Caco-2 (cell line): ENCODE measurements at regions not wholly inside any gene's neighbourhood (a gene's known extent, or its start where the extent isn't known, plus 50 kb on each side); places are given as distances from the start of the nearest gene placed in this dataset.
"Not testable (repeated sequence)": the region's sequence is repeated elsewhere in the genome, so short reads cannot be mapped to it uniquely, and the experiment has no call there.

Experiments
- BruUV-seq: library from RNA; stranded (reverse); fragments of 400-500 nt; replicated peaks from 2 replicates; lab custom pipeline; 2021; lab: Mats Ljungman, UMichigan
- CTCF ChIA-PET: fragments of 300-600 bp; sonication (Branson Sonifier 250); formaldehyde crosslinking; loops from one replicate; lab custom pipeline; 2022; ENCODE audit warnings: antibody characterized with exemption; lab: Charles Lee
- POLR2A ChIA-PET: fragments of 300-600 bp; sonication (Branson Sonifier 250); formaldehyde crosslinking; loops from one replicate; lab custom pipeline; 2022; ENCODE audit warnings: antibody characterized with exemption; lab: Charles Lee
- DNase-seq, 2 experiments: peaks; one replicate each; pipeline versions ENCODE4 v3.0.0 to v3.0.0-alpha.2; 2020 to 2022
- H3K27me3 ChIP-seq: replicated peaks from 2 replicates; pipeline ENCODE4 v1.6.0; 2011; ENCODE audit warnings: low read length; ENCODE audit not compliant: control insufficient read depth, insufficient read depth
- H3K36me3 ChIP-seq: 2 replicates; pipeline ENCODE4 v1.5.1; 2011; ENCODE audit warnings: low read length; ENCODE audit not compliant: control insufficient read depth, insufficient read depth
- H3K4me1 ChIP-seq: fragments of 250-450 bp; sonication (Bioruptor Pico); 2 replicates; pipeline ENCODE4 v1.5.1; 2020; ENCODE audit warnings: mild to moderate bottlenecking
- H3K4me3 ChIP-seq: 2 replicates; pipeline ENCODE4 v1.5.1; 2011; ENCODE audit warnings: low read depth, mild to moderate bottlenecking, control low read depth, low read length
- H3K9me3 ChIP-seq: fragments of 250-450 bp; sonication (Bioruptor Pico); 2 replicates; pipeline ENCODE4 v1.5.1; 2020; ENCODE audit warnings: mild to moderate bottlenecking, moderate library complexity
- H3K27ac Mint-ChIP-seq: one replicate; pipeline ENCODE4 v1.8.0; 2022; ENCODE audit warnings: mixed read lengths; ENCODE audit not compliant: unreplicated experiment
- H3K27me3 Mint-ChIP-seq: one replicate; pipeline ENCODE4 v1.8.0; 2022; ENCODE audit warnings: mixed read lengths; ENCODE audit not compliant: insufficient read depth, unreplicated experiment
- H3K36me3 Mint-ChIP-seq: one replicate; pipeline ENCODE4 v1.8.0; 2022; ENCODE audit warnings: mild to moderate bottlenecking, mixed read lengths; ENCODE audit not compliant: insufficient read depth, unreplicated experiment
- H3K4me1 Mint-ChIP-seq: one replicate; pipeline ENCODE4 v1.8.0; 2022; ENCODE audit warnings: low read depth, mixed read lengths; ENCODE audit not compliant: unreplicated experiment
- H3K4me3 Mint-ChIP-seq: one replicate; pipeline ENCODE4 v1.8.0; 2022; ENCODE audit warnings: mild to moderate bottlenecking, moderate library complexity, mixed read lengths; ENCODE audit not compliant: unreplicated experiment
- H3K9me3 Mint-ChIP-seq: one replicate; pipeline ENCODE4 v1.8.0; 2022; ENCODE audit warnings: mixed read lengths; ENCODE audit not compliant: unreplicated experiment
- CTCF ChIP-seq, 2 experiments: fragments of 200-600 bp in 1 of 2; IDR thresholded peaks; 1 replicate in 1 of 2; 2 replicates in 1 of 2; pipeline versions ENCODE4 v1.5.1 to v1.8.0; 2011 to 2022; ENCODE audit warnings: antibody characterized with exemption in 1 of 2, control low read depth in 1 of 2, inconsistent platforms in 1 of 2, low read depth in 1 of 2, low read length in 1 of 2, mild to moderate bottlenecking in 1 of 2, moderate library complexity in 1 of 2; ENCODE audit not compliant: insufficient read depth in 1 of 2, severe bottlenecking in 1 of 2, unreplicated experiment in 1 of 2
- intact Hi-C: fragments of 100-400 bp; cut with micrococcal nuclease; formaldehyde crosslinking; loops from one replicate; pipeline ENCODE4 v1.10.0; 2022; ENCODE audit not compliant: unreplicated experiment

GRCh38 chr11:12603143-12604088, 70.8 kb upstream of the TEAD1 start:
- H3K4me1 ChIP-seq: peaks cover 8% of the 10 kb centered on the region
- ChIA-PET POLR2A (no interaction called here), CTCF (no interaction called here)
- no peaks in the 10 kb centered on the region for H3K36me3 Mint-ChIP-seq
- H3K9me3 Mint-ChIP-seq: no peaks in the 10 kb centered on the region
- no peaks in the 10 kb centered on the region for H3K27me3 ChIP-seq
- H3K4me1 Mint-ChIP-seq: peaks cover 16% of the 10 kb centered on the region
- BruUV-seq: no TSS peak
- DNase-seq: no peak
- H3K27ac Mint-ChIP-seq: no peak overlapping the region
- H3K36me3 ChIP-seq: no peaks in the 10 kb centered on the region
- intact Hi-C loops: no loop called here
- no peak overlapping the region for H3K4me3 ChIP-seq
- no peak overlapping the region for H3K4me3 Mint-ChIP-seq
- H3K27me3 Mint-ChIP-seq: no peaks in the 10 kb centered on the region
- no peaks in the 10 kb centered on the region for H3K9me3 ChIP-seq
- TF ChIP-seq CTCF (IDR thresholded peaks at IDR 0.05; ENCODE audit: insufficient read depth in 1 of 2, low read depth in 1 of 2, low read length in 1 of 2, severe bottlenecking in 1 of 2, unreplicated experiment in 1 of 2): no peak

GRCh38 chr11:12604557-12605153, 69.6 kb upstream of the TEAD1 start:
- POLR2A ChIA-PET: no interaction called here
- intact Hi-C loops: no loop called here
- Histone ChIP-seq H3K27me3 (no peaks in the 10 kb centered on the region), H3K4me3 (no peak overlapping the region), H3K9me3 (no peaks in the 10 kb centered on the region), H3K4me1 (peaks cover 8% of the 10 kb centered on the region), H3K36me3 (no peaks in the 10 kb centered on the region)
- no peak overlapping the region for H3K4me3 Mint-ChIP-seq
- CTCF ChIA-PET: no interaction called here
- no peaks in the 10 kb centered on the region for H3K36me3 Mint-ChIP-seq
- peaks cover 16% of the 10 kb centered on the region for H3K4me1 Mint-ChIP-seq
- DNase-seq: no peak
- peaks cover 4% of the 10 kb centered on the region for H3K27me3 Mint-ChIP-seq
- no TSS peak for BruUV-seq
- H3K9me3 Mint-ChIP-seq: no peaks in the 10 kb centered on the region
- no peak for TF ChIP-seq CTCF (IDR thresholded peaks at IDR 0.05; ENCODE audit: insufficient read depth in 1 of 2, low read depth in 1 of 2, low read length in 1 of 2, severe bottlenecking in 1 of 2, unreplicated experiment in 1 of 2)
- no peak overlapping the region for H3K27ac Mint-ChIP-seq

GRCh38 chr11:12606597-12606996, 67.6 kb upstream of the TEAD1 start:
- TF ChIP-seq CTCF (IDR thresholded peaks at IDR 0.05; ENCODE audit: insufficient read depth in 1 of 2, low read depth in 1 of 2, low read length in 1 of 2, severe bottlenecking in 1 of 2, unreplicated experiment in 1 of 2): no peak
- ChIA-PET CTCF (no interaction called here), POLR2A (no interaction called here)
- Histone ChIP-seq H3K27me3 (no peaks in the 10 kb centered on the region), H3K9me3 (peaks cover 4% of the 10 kb centered on the region), H3K4me1 (no peaks in the 10 kb centered on the region), H3K36me3 (no peaks in the 10 kb centered on the region), H3K4me3 (no peak overlapping the region)
- no TSS peak for BruUV-seq
- no peak overlapping the region for H3K4me3 Mint-ChIP-seq
- peaks cover 6% of the 10 kb centered on the region for H3K4me1 Mint-ChIP-seq
- H3K9me3 Mint-ChIP-seq: no peaks in the 10 kb centered on the region
- no peak overlapping the region for H3K27ac Mint-ChIP-seq
- DNase-seq: no peak
- H3K36me3 Mint-ChIP-seq: no peaks in the 10 kb centered on the region
- peaks cover 4% of the 10 kb centered on the region for H3K27me3 Mint-ChIP-seq
- intact Hi-C loops: no loop called here

- DNase-seq, BruUV-seq, H3K4me1 Mint-ChIP-seq, POLR2A ChIA-PET, H3K4me3 Mint-ChIP-seq, H3K27me3 ChIP-seq, CTCF ChIA-PET, H3K36me3 ChIP-seq, H3K4me3 ChIP-seq, H3K36me3 Mint-ChIP-seq, H3K27ac Mint-ChIP-seq, H3K4me1 ChIP-seq, intact Hi-C loops: not testable (repeated sequence)
- peaks cover 12% of the 10 kb centered on the region for H3K9me3 Mint-ChIP-seq
- H3K27me3 Mint-ChIP-seq: peaks cover 12% of the 10 kb centered on the region
- peaks cover 12% of the 10 kb centered on the region for H3K9me3 ChIP-seq
These were observed 65.5 kb upstream of the TEAD1 start for GRCh38 chr11:12608678-12609077.
